HG02759 (cell line): ENCODE measurements at regions not wholly inside any gene's neighbourhood (a gene's known extent, or its start where the extent isn't known, plus 50 kb on each side); places are given as distances from the start of the nearest gene placed in this dataset.

Experiments
- ATAC-seq: cut with Tn5 transposase; IDR thresholded peaks from one replicate; pipeline ENCODE4 v1.9.1; 2021; ENCODE audit warnings: mild to moderate bottlenecking, moderate library complexity; ENCODE audit not compliant: unreplicated experiment

DNA sequence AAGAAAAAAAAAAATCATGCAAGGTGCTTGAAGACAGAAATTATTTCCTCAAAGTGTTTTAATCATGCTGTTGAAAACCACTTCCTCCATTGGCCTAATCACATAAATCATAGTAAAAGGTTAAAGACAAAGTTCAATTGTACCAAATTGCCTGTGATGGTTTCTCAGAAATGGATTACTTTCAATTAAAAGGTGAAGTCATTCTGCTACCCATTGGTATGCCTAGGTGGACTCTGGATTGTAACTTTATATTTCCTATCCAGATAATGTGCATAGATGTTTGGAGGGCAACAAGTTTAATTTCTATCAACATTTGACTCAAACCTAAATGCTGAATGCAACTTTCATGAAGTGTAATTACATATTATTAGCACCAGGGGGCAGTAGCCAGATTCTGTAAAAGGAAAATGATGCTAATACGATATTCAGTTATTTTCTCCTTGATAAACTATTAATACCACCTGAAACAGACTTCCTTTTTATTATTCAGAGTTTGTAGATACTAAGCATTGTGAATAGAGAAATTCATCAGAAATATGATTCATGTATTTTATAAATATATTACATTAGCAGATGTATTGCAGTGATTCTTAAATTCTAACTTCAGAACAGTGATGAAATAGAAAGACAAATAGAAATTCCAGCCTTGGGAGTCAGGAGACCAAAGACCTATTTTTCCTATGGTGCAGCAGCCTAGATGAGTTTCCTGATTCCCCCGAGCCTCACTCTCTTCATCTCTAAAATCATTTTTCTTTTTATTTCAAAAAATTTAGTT is 148.2 kb downstream of the CAAP1 start:
- no peak for ATAC-seq

DNA sequence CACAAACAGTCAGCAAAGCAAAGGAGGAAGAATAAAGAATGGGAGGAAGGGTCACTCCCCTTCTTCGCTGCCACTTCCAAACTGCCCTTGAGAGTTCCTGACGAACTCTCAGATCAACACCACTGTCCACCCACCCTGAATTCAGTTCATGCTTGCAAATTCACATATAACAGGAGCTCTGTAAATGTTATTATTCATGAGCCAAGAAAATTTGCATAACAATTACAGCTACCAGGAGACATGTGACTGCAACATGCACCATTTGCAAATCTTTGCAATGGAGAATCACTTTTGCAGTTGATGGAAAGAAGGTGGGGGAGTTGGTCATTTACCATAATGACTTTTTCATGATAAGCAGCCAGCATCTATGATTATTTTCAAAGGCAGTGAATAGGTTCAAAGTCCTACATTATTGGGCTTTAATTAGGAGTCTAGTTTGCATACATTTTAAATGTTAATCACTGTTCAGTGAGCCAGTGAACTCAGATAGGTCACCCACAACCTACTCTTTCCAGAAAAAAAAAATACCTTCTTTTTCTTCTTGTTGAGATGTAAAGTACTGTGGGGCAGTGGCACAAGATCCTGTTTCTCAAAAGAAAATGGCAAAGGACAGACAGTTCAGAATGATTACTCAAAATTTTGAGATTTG is 149.7 kb downstream of the CAAP1 start:
- no peak for ATAC-seq

DNA sequence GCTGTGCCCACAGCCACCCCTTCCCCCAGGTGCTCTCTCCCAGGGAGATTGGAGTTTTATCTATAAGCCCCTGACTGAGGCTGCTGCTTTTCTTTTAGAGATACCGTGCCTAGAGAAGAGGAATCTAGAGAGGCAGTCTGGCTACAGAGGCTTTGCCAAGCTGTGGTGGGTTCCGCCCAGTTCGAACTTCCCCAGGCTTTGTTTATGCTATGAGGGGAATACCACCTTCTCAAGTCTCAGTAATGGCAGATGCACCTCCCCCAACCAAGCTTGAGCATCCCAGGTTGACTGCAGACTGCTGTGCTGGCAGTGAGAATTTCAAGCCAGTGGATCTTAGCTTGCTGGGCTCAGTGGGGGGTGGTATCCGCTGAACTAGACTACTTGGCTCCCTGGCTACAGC is 157.4 kb downstream of the CAAP1 start:
- no peak for ATAC-seq

DNA sequence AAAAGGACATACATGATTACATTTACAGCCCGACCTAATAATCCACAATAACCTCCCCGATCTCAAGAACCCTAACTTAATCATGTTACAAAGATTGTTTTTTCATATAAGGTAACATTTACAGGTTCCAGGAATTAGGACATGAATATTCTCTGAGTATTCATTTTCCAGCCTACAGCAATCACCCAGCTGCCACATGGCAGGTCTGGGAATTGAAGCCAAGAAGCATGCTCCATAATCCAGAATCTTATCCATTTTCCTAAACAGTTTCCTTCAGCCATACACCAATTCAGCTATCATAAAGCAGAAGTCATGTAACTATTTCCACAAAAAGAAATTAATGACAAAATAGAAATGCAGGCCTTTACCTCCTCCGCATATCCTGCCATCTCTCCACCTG is 163.4 kb downstream of the CAAP1 start:
- no peak for ATAC-seq

DNA sequence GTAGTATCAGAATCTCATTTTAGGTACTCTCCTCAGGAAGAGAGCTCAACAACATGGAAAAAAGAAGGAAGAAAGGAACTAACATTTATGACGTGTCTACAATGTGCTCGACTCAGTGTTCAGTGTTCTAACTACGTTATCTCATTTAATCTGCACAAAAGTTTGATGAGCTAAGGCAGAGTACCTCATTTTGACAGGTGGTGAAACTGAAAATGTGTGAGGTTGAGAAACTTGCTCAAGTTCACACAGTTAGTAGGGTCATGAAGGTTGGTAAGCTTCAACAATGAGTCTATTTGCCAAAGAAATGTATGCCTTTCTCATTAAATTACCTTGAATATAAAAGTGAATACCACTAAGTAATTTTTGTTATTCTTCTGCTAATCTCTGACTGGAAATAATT is 165.1 kb downstream of the CAAP1 start:
- peak; percentile 50 for ATAC-seq

DNA sequence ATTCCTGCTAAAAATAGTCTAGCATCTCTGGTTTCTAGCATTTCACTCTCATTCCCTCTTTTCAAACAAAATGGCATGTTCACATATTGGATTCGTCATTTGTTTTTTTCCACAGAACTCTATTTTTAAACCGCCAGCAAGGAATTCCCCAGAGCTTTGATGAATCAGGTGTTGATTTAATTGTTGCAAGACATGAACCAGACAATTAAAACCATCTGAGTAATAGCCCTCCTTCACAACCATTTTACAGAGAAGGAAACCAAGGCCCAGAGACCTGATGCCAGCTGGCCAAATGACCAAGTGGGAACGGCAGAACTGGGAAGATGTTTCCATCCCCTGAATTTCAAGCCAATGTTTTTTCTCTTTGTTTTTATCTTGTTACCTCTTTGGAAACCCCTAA is 167.0 kb downstream of the CAAP1 start:
- ATAC-seq, result no peak

DNA sequence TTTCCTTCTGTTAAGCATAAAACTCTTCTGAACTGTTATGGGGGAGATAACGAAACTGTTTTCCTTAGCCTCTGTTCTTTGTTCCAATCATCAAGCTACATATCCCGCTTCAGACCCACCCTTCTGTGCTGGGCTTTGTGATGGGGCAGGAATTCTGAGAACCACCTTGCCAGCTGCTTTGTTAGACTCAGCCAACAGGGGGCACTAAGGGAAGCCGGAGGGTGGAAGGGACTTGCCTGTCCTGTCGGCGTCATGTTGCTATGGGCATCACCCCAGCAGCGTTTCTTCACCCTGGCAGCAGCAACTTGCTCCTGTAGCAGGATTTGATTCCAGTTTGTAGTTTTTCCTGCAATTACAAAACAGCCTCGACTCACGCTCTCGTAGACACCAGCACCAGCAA is 169.1 kb downstream of the CAAP1 start:
- peak; percentile 84 for ATAC-seq

DNA sequence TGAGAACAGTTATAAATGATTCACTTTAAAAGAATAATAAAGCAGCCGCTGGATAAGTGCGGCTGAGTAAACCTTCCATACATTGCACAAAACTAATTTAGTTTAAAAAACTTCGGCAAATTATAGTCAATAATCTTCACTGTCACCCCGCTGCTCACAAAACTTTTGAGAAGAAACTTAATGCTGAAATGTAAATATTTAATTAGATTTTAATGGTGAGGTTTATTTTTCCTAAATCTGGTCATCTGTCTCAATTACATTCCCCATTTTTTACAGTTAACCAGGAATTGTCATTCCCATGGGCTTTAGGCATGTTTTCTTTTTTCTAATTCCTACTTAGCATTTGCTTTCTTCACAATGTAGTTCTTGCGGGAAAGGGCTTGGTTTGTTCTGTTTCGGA is 169.8 kb downstream of the CAAP1 start:
- ATAC-seq, result no peak

DNA sequence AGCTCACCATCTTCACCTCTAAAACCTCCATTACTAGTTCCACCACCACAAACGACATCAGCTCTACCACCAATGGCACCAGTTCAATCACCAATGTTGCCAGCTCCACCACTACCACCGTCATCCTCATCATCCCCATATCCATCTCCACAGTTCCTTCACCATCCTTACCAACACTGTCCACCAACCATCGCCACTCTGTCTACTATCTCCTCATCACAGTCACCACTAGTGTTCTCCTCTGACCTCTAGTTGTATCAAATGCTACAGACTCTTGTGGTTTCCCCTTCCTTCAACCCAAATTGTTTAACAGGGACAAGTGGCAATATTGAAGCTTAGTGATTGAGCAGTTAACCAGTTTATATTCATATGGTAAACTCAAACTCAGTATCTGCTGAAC is 182.6 kb downstream of the CAAP1 start:
- ATAC-seq, result no peak

DNA sequence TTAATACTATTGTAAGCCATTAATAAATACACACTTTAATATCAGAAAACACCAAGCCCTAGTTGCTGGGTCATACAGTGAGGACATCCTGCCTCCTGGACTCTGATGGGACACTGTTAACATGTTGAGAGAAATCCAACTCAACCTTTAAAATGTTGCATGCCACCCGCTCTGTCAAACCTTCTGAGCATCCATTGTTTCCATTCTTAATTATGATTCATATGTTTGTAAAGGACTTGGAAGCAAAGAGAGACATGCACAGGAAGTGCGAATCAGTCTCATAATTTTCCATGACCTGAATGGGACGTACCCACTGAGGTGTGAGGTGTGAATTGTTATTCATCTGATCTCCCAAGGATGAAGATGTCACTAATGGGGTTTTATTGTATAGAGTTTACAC is 186.4 kb downstream of the CAAP1 start:
- no peak for ATAC-seq

DNA sequence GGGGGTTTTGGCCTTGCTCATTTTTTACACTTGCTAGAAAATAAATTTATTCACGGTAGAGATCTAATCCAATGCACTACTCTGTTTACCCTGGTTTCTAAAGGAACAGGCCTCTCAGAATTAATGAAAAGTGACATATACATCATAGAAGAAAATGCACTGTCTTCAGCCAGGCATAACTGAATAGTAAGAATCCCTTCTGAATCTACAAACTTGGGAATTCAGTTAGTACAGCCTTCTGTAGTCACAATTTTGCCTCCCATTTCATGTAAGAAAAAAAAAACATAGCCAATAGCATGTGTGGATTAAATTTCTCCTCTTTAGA is 197.3 kb downstream of the CAAP1 start:
- ATAC-seq, result no peak

DNA sequence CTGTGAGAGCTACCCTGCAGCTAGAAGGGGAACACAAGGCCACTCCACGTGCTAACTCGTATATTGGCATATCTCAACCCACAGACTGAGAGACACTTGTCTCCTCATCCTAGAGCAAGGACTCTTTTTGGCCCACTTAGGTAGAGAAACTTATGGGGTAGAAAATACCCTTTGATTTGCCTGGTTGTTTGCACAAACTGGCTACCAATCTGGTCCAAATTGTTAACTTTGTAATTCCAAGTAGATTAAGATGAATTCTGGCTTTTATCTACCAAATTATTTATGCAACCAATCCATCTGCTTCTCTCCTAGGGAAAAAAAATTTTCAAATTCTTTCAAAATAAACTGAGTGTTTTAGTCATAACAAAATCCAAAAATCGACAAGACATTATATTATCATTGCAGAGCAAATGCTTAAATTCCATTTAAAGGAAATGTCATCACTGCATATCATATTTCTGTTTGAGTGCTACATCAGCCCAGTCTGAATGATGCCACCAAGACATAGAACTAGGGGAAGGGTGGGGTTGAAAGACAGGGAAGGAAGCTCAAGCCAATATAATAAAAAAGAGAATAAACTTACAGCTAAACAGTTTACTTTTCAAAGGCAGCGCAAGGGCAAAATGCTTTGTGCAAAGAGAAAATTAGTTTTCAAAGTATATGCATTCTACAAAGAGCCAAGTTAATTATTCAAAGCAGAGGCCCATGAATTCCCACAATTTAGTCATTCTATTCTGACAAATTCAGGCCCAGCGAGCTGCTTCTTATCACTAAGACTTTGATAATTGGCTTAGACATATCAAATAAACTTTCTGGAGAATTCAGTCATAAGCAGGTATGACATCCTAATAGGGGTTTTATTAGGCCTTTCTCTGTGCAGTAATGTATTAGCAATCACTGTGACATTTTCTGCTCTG is 198.0 kb downstream of the CAAP1 start:
- no peak for ATAC-seq

DNA sequence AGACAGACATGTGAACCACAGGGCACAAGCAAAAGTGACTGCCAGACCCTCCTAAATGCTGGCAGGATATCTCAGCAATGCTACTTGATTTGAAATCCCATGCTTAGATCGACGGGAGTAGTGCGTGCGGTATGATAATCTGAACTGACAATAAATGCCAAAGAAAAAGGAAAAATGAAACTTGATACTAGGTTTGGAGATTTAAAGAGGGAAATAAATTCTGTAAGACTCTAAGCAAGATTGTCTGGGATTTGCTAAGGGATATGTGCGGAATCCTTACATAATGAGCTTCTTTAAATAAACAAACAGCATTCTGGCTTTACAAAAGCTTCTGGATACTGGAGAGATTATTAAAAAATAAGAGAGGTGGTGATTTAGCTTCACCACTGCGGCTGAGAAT is 203.6 kb downstream of the CAAP1 start:
- ATAC-seq, result no peak

DNA sequence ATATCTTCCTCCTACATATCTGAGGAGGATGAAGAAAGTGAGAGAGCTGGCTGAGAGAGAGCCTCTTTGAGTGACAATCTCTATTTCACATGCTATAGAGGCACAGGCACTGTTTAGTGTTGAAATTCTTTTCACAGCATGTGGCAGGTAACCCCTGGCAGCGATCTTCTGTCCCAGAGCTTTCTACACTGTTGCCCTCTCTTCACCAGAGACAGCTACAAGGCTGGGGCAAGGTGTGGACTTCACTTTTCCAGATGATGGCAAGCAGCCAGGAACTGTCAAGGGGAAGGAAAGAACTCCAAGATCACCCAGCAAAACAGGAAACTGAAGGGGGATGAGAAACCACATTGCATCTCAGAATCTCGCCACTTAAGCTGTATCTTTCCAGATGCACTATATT is 205.2 kb downstream of the CAAP1 start:
- ATAC-seq, result no peak

DNA sequence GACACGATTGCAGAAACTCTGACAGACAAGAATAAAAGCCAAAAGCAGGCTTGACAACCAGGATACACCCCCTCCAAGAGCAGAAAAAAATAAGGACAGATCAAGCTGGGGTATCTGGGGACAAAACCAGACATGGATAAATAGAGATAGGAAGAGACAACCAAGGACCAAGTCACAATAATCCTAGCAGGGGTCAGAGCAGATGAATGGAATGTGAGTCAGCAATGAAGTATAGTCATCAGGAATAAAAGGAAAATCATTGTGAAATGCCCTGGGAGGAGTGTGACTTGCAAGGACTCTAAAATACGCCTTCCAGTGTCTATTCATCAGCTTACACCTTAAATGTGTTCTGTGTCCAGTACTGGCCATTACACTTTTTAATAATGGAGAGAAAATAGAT is 206.8 kb downstream of the CAAP1 start:
- no peak for ATAC-seq

DNA sequence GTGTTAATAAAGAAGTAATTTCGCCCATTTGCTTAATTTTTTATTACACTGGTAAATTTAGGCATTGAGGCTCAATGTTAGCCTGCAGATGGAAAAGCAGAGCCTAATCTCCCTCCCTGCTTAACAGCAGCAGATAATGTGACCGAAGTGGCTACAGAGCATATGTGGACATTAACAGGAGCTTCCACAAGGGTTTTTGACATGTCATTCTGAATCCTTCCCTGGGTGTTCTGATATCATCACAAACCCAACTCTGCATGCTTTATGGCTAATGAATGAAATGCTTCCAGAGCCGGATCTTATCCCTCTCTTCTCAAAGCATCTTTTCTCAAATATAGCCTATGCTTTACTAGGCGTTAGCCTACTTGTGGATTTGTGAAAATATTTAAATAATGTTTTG is 208.6 kb downstream of the CAAP1 start:
- no peak for ATAC-seq

DNA sequence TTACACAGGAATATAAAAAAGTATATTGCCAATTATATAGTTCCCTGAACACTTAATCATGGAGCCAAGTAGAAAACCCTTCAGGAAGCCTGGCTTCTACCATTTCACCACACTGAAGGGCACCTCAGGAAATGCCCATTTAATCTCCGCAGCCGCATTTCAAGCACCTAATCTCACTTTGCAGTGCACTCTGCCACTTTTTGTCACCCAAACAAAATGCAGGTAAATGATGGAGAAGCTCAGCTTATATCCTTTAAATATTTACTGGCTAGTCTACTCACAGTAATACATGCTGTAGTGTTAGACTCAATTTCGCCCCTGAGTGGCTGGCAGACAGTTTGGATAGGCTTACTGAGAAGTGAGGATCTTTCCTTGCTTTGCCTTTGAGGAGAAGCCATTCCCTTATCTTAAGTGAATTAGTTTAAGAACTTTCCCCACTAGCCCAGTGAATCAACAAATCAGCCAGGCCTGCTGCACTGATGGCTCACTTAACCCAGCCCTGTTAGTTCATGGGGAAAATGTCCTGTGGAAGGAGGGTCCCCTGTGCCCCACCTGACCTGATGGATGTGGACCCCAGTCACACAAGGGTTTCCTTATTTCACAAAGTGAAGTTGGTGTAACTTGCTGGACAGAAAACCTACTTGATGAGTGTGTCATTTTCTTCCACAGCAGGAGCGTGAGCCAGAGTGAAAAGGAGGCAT is 209.7 kb downstream of the CAAP1 start:
- no peak for ATAC-seq

DNA sequence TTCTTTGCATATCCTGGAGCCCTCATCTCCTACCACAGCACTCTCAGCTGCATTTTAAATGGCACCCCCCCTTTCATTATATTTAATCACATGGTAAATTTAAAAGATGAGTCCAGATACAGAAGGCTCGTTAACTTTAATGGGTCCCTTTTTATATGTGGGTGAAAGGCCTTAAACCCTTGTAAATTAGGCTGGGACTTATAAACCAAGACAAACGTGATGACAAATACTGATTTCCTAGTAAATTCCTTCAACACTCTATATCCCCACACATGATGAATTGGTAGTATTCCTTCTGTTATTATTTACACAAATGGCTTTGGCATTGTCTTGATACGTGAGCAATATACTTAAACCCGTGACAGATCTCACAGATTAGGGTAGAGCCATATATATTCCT is 210.6 kb downstream of the CAAP1 start:
- no peak for ATAC-seq

DNA sequence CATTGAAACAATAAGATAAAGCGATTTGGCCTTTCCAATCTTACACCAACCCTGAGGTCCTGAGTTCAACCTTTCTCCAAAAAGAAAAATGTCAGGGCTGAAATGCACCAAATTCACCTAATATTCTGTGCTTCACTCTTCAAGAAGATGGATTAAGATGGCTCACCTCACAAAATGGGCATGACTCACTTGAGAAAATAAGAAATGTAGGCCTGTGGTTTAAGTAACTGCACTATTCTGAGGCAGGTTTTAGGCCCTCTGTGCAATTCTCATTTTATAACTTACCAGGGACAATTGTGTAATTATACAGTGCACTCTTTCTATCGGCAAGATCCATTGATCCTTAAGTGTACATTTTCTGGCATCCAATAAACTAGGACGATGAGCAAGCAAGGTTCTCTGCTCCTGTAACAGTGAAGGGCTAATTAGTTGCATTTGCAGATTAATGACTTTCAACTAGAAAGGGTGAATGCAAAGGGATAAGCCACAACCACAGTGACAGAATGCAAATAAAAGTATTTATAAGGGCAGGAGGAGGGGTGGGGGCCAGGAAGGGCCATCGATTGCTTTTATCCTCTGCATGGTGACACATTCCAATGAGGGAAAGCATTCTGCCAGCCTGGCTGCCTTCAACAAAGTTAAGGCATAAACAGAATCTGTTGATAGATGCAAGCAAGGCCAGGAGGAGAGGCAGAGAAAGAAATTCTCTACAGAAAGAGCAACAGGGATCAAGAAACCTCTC is 214.5 kb downstream of the CAAP1 start:
- no peak for ATAC-seq

DNA sequence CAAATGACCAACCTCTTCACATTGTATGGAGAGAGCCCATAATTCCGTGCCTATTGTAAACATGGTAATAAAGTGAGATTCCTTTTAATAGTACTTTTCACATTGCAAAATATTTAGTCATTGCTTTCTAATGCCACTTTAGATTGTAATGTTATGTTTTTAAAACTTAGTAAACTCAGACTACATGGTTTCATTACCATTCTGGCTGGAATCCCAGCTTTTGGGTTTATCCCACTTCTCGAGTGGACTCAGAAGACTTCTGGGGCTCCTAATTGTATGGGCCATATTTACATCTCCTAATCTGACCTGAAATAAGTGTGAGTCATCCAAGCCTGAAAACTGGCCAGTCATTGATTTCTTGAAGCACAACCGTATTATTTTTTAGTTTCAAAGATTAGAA is 217.6 kb downstream of the CAAP1 start:
- ATAC-seq, result no peak

DNA sequence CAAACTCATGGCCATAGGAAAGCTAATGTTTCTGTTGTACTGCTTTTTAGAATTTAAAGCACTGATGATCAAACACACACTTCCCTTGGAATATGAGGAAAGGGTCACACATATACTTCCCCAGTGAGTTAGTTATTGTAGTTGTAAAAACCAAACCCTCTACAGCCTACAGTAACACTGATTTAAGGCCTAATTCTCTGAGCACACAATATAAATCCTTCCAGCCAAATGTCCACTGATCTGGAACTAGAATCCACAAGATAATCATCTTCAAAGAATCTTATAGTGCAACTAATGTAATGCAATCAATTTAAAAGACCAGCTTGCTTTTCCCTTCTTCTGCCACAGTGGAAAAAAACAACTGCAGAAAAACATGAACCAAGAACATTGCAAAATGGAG is 219.3 kb downstream of the CAAP1 start:
- no peak for ATAC-seq
